ENCODE measurements at regions not wholly inside any gene's neighbourhood (a gene's known extent, or its start where the extent isn't known, plus 50 kb on each side); places are given as distances from the start of the nearest gene placed in this dataset.
"Not testable (repeated sequence)": the region's sequence is repeated elsewhere in the genome, so short reads cannot be mapped to it uniquely, and the experiment has no call there.

DNA sequence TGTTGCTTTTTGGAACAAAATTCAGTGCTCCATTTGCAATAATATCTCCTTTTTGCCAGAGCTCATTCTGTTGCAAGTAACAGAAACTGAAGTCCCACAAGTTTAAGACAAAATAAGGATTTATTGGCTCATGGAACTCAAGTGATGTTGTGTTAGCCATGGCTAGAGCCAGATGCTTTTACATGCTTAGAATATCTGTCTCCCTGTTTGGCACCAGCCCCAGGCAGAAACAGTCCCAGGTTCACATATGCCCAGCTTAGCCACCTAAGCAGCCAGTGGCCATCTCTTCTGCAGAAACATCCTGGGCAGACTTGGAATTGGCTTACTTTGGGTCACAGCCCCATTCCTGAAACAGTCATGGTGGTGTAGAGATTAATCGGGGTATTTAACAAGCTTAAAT is 540.9 kb upstream of the SGCD start:
- Histone ChIP-seq H3K9me3 (ENCODE audit: low read length) (no peaks in the 10 kb centered on the region), H3K4me3 (ENCODE audit: low read length) (no peak overlapping the region), H2AFZ (ENCODE audit: low read depth, low read length) (no peak overlapping the region), H3K36me3 (ENCODE audit: insufficient read depth, low read length) (no peaks in the 10 kb centered on the region), H3K4me1 (ENCODE audit: insufficient read depth, low read length) (no peaks in the 10 kb centered on the region), H3K27me3 (ENCODE audit: insufficient read depth, low read length) (no peaks in the 10 kb centered on the region)

DNA sequence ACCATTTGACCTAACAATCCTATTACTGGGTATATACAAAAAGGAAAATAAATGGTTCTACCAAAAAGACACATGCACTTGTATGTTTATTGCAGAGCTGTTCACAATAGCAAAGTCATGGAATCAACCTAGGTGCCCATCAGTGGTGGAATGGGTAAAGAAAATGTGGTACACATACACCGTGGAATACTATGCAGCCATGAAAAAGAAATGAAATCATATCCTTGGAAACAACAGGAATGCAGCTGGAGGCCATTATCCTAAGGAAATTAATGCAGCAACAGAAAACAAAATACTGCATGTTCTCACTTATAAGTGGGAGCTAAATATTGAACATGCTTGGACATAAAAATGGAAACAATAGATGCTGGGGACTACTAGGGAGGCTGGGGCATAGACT is 534.1 kb upstream of the SGCD start:
- Histone ChIP-seq H3K27me3 (ENCODE audit: insufficient read depth, low read length) (no peaks in the 10 kb centered on the region), H2AFZ (ENCODE audit: low read depth, low read length) (no peak overlapping the region), H3K36me3 (ENCODE audit: insufficient read depth, low read length) (no peaks in the 10 kb centered on the region), H3K4me1 (ENCODE audit: insufficient read depth, low read length) (no peaks in the 10 kb centered on the region), H3K9me3 (ENCODE audit: low read length) (no peaks in the 10 kb centered on the region), H3K4me3 (ENCODE audit: low read length) (no peak overlapping the region)

DNA sequence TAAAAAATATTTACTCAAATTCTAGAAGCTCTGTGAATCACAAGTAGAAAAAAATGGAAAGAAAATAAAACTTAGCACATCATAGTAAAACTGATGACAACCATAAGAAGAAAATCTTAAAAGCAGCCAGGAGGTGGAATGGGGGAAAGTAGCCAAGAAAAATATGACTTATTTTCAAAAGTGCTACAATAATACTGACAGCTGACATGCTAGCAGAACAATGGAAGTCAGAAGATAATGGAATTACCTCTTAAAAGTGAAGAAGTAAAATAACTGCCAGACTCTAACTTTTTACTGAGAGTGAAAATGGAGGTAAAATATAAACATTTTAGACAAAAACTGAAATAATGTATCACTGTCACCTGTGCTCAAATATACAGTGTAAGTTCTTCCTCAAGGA is 532.2 kb upstream of the SGCD start:
- H3K27me3 ChIP-seq (ENCODE audit: insufficient read depth, low read length), result no peaks in the 10 kb centered on the region
- no peak overlapping the region for H3K4me3 ChIP-seq (ENCODE audit: low read length)
- H3K4me1 ChIP-seq (ENCODE audit: insufficient read depth, low read length), result no peaks in the 10 kb centered on the region
- H3K36me3 ChIP-seq (ENCODE audit: insufficient read depth, low read length), result no peaks in the 10 kb centered on the region
- no peaks in the 10 kb centered on the region for H3K9me3 ChIP-seq (ENCODE audit: low read length)
- H2AFZ ChIP-seq (ENCODE audit: low read depth, low read length), result no peak overlapping the region

DNA sequence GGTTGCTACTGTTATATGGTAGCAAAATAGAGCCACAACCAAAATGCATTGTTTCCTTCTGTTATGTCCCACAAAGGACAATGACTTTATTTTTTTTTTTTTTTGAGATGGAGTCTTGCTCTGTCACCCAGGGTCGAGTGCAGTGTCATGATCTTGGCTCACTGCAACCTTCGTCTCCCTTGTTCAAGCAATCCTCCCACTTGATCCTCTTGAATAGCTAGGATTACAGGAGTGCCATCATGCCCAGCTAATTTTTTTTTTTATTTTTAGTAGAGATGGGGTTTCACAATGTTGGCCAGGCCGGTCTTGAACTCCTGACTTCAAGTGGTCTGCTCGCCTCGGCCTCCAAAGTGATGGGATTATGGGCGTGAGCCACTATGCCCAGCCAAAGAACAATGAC is 527.7 kb upstream of the SGCD start:
- no peaks in the 10 kb centered on the region for H3K27me3 ChIP-seq (ENCODE audit: insufficient read depth, low read length)
- no peaks in the 10 kb centered on the region for H3K4me1 ChIP-seq (ENCODE audit: insufficient read depth, low read length)
- H3K36me3 ChIP-seq (ENCODE audit: insufficient read depth, low read length), result no peaks in the 10 kb centered on the region
- no peak overlapping the region for H2AFZ ChIP-seq (ENCODE audit: low read depth, low read length)
- no peak overlapping the region for H3K4me3 ChIP-seq (ENCODE audit: low read length)
- H3K9me3 ChIP-seq (ENCODE audit: low read length), result no peaks in the 10 kb centered on the region

DNA sequence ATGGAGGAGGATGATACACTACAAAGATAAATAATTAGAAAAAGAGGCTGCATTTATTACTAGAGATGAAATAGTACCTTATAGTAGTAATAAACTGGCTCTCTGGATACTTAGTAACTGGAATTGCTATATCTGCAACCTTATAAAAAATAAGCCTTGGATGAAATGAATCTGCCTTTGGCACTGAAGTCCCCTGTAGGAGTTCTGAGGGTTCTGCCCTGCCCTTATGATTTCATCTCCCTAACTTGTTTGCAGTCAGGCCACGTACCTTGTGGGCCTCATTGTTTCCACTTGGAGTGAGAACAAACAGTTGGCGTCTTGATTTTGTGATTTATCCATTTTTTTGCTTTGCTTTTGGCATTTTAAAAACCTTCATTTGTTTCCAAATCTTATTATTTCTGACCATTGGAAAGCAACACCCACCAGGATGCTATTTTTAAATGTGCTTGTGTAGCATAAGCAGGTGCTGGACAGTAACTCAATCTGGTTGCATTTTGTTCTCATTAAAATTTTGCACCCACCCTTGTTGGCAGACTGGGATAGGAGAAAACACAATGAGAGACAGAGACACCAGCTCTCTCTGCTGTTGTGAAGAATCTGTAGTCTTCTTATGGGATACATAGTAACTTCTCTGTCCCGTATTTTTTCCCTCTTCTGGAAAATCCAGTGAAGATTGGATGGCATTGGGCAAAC is 518.9 kb upstream of the SGCD start:
- H3K36me3 ChIP-seq (ENCODE audit: insufficient read depth, low read length), result no peaks in the 10 kb centered on the region
- no peak overlapping the region for H2AFZ ChIP-seq (ENCODE audit: low read depth, low read length)
- H3K4me3 ChIP-seq (ENCODE audit: low read length), result no peak overlapping the region
- no peaks in the 10 kb centered on the region for H3K9me3 ChIP-seq (ENCODE audit: low read length)
- no peaks in the 10 kb centered on the region for H3K27me3 ChIP-seq (ENCODE audit: insufficient read depth, low read length)
- H3K4me1 ChIP-seq (ENCODE audit: insufficient read depth, low read length), result no peaks in the 10 kb centered on the region

DNA sequence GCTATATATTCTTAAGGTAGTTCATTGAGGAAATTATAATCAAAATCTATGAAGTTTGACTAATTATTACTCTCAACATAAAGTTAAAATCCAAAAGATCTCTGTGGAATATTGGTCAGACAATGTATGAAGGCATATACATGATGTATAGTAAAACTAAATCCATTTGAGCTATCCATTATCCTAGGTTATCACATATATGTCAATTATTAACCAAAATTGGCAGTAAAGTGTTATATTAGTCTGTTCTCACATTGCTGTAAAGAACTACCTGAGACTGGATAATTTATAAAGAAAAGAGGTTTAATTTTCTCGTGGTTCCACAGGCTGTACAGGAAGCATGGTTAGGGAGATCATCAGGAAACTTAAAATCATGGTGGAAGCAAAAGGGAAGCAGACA is 511.7 kb upstream of the SGCD start:
- no peaks in the 10 kb centered on the region for H3K9me3 ChIP-seq (ENCODE audit: low read length)
- no peak overlapping the region for H2AFZ ChIP-seq (ENCODE audit: low read depth, low read length)
- H3K4me1 ChIP-seq (ENCODE audit: insufficient read depth, low read length), result no peaks in the 10 kb centered on the region
- no peaks in the 10 kb centered on the region for H3K36me3 ChIP-seq (ENCODE audit: insufficient read depth, low read length)
- H3K4me3 ChIP-seq (ENCODE audit: low read length), result no peak overlapping the region
- no peaks in the 10 kb centered on the region for H3K27me3 ChIP-seq (ENCODE audit: insufficient read depth, low read length)

DNA sequence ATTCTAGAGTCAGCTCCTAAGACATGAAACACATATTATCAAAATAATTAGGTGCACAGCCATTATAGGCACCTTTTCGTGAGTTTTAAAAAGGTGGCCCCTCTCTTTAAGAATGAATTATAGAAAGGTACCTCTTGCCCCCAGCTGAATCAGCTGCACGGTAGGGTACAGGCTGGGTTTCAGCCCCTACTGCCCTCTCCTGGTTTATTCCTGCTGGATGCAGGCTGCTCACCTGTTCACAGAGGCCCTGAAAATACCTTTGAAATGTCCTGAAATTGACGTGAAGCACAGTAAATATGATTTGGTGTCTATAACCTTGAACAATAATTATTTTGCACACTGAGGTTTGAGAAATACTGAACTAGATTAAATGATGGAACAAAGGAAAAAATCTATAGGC is 504.8 kb upstream of the SGCD start:
- Histone ChIP-seq H3K9me3 (ENCODE audit: low read length) (no peaks in the 10 kb centered on the region), H3K4me3 (ENCODE audit: low read length) (no peak overlapping the region), H3K36me3 (ENCODE audit: insufficient read depth, low read length) (no peaks in the 10 kb centered on the region), H2AFZ (ENCODE audit: low read depth, low read length) (no peak overlapping the region), H3K27me3 (ENCODE audit: insufficient read depth, low read length) (no peaks in the 10 kb centered on the region), H3K4me1 (ENCODE audit: insufficient read depth, low read length) (no peaks in the 10 kb centered on the region)

DNA sequence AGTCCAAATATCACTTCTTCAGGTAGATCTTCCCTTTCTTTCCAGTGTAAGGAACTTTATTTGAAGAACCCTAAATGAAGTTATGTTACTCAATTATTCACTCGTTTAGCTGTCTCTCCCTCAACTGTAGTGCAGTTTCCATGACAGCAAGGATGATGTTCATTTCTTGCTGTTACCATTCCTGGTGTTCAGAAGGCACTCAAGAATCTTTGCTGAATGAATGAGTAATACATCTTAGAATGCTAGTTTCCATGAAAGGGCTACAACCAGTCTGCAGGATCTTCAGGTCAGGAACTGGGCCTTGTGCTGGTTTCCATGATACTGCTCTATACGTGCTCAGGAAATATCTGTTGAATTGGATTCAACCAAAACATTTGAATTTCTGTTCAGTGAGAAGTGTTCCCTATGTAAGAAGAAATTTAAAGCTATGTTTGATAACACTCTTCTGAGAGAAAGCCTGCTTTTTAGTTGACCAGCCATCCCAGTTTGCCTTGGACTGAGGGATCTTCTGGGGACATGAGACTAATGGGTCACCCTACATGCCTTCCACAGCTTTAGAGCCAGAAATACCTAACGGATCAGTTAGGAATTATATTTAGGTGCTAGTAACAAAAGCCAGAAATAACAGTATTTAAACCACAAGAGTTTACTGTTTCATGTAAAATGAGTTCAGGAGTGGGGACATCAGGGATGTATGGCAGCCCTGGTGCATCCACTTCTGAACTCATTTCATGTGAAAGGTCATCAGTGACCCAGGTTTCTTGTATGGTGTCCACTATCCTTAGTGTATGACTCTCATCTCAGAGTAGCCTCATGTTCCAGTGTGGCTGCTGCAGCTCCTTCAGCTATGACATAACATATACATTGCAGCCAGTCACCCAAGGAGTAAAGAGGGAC is 500.1 kb upstream of the SGCD start:
- Histone ChIP-seq H3K4me3 (ENCODE audit: low read length) (no peak overlapping the region), H2AFZ (ENCODE audit: low read depth, low read length) (no peak overlapping the region), H3K9me3 (ENCODE audit: low read length) (no peaks in the 10 kb centered on the region), H3K36me3 (ENCODE audit: insufficient read depth, low read length) (no peaks in the 10 kb centered on the region), H3K27me3 (ENCODE audit: insufficient read depth, low read length) (no peaks in the 10 kb centered on the region), H3K4me1 (ENCODE audit: insufficient read depth, low read length) (no peaks in the 10 kb centered on the region)

DNA sequence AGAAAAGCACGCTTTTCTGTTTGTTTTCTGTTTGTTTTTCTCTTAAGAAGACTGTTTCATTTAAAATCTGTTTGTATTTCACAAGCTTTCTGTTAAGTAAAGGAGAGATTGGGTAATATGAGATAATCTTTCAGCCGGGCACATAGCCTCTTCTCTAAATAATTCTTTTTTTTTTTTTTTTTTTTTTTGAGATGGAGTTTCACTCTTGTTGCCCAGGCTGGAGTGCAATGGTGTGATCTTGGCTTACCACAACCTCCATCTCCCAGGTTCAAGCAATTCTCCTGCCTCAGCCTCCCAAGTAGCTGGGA is 499.5 kb upstream of the SGCD start:
- not testable (repeated sequence) for H3K9me3 ChIP-seq (ENCODE audit: low read length); H3K27me3 ChIP-seq (ENCODE audit: insufficient read depth, low read length); H2AFZ ChIP-seq (ENCODE audit: low read depth, low read length); H3K4me3 ChIP-seq (ENCODE audit: low read length); H3K36me3 ChIP-seq (ENCODE audit: insufficient read depth, low read length); H3K4me1 ChIP-seq (ENCODE audit: insufficient read depth, low read length)

DNA sequence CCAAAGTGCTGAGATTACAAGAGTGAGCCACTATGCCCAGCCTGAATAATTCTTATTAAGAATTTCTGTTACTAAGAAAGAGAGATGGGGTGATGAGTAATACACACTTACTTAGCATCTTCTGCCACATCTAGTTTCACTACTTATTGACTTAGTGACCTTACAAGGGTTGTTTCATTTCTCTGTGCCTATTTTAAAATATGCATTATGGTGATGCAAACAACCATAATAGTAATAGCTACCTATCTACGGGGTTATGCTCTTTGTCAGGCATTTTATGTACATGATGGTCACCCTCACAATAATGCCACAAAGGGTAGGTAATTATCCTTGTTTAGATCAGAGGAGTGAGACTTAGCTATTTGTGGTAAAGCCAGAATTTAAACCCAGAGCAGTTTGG is 499.0 kb upstream of the SGCD start:
- H3K36me3 ChIP-seq (ENCODE audit: insufficient read depth, low read length), result no peaks in the 10 kb centered on the region
- no peak overlapping the region for H3K4me3 ChIP-seq (ENCODE audit: low read length)
- no peak overlapping the region for H2AFZ ChIP-seq (ENCODE audit: low read depth, low read length)
- H3K9me3 ChIP-seq (ENCODE audit: low read length), result no peaks in the 10 kb centered on the region
- no peaks in the 10 kb centered on the region for H3K4me1 ChIP-seq (ENCODE audit: insufficient read depth, low read length)
- H3K27me3 ChIP-seq (ENCODE audit: insufficient read depth, low read length), result no peaks in the 10 kb centered on the region

DNA sequence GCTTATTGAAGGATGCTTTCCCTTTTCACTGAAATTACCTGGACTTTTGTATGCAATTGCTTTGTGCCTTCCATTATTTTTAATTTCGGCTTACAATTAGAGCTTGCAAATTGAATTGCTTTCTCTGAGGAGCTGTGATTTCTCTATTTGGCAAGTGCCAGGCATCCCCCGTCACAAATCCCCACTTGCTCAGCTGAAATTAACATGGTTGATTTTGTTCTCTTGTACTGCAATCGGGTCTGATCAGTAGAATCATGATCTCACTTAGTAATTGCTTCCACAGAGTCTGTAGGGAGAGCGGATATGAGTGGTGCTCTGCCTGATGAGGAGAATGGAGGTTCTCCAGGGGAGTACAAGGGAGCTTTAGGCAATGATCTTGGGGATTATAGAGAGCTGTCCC is 495.5 kb upstream of the SGCD start:
- Histone ChIP-seq H3K4me3 (ENCODE audit: low read length) (no peak overlapping the region), H3K9me3 (ENCODE audit: low read length) (no peaks in the 10 kb centered on the region), H3K4me1 (ENCODE audit: insufficient read depth, low read length) (no peaks in the 10 kb centered on the region), H2AFZ (ENCODE audit: low read depth, low read length) (no peak overlapping the region), H3K27me3 (ENCODE audit: insufficient read depth, low read length) (no peaks in the 10 kb centered on the region), H3K36me3 (ENCODE audit: insufficient read depth, low read length) (no peaks in the 10 kb centered on the region)

DNA sequence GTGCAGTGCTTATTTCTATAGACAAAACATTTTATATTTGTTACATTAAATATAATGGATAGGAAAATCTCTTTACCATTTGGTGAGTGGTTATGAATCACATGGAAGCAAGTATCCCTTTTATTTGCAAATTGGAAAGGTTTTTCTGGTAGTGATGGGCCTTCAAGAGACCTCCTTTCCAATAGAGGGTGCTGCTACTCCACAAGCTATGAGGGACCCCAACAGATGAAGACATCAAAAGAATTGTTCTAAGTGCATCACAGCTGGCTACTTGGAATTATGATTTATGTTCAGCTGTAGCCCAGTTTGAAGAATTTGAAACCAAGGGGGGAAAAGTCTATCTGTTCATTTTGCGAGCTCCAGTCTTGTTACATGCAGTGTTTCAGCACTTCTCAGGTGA is 493.7 kb upstream of the SGCD start:
- no peaks in the 10 kb centered on the region for H3K27me3 ChIP-seq (ENCODE audit: insufficient read depth, low read length)
- no peaks in the 10 kb centered on the region for H3K36me3 ChIP-seq (ENCODE audit: insufficient read depth, low read length)
- H3K9me3 ChIP-seq (ENCODE audit: low read length), result no peaks in the 10 kb centered on the region
- H3K4me1 ChIP-seq (ENCODE audit: insufficient read depth, low read length), result no peaks in the 10 kb centered on the region
- no peak overlapping the region for H2AFZ ChIP-seq (ENCODE audit: low read depth, low read length)
- H3K4me3 ChIP-seq (ENCODE audit: low read length), result no peak overlapping the region

DNA sequence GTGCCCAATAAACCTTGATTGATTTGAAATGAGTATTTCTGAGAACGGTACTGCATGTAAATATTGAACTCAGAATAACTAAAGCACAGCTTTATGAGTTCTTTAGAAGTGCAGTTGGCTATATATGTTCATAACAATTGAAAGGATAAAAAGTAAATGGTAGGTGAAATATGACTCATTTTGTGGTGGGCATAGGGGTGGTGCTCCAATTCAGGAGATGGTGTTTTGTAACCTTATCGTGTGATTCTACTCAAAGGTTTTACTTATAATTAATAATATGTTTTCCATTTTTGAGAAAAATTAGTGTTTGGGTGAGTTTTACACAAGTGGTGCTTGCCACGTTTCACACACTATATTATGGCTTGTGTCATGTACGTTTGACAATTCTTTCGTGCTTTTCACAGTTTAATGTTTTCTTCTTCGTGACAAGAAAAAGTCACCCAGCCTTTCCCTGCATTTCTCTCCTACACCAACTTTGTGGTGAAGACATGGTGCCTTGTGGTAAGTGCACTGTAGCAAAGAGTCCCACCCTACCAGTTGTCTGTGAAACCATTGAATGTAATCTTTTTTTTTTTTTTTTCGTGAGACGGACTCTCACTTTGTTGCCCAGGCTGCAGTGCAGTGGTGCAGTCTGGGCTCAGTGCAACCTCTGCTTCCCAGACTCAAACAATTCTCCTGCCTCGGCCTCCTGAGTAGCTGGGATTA is 492.5 kb upstream of the SGCD start:
- H2AFZ ChIP-seq (ENCODE audit: low read depth, low read length), result no peak overlapping the region
- H3K36me3 ChIP-seq (ENCODE audit: insufficient read depth, low read length), result no peaks in the 10 kb centered on the region
- H3K4me1 ChIP-seq (ENCODE audit: insufficient read depth, low read length), result no peaks in the 10 kb centered on the region
- H3K9me3 ChIP-seq (ENCODE audit: low read length), result no peaks in the 10 kb centered on the region
- H3K4me3 ChIP-seq (ENCODE audit: low read length), result no peak overlapping the region
- no peaks in the 10 kb centered on the region for H3K27me3 ChIP-seq (ENCODE audit: insufficient read depth, low read length)
